ENCODE measurements at regions not wholly inside any gene's neighbourhood (a gene's known extent, or its start where the extent isn't known, plus 50 kb on each side); places are given as distances from the start of the nearest gene placed in this dataset.

DNA sequence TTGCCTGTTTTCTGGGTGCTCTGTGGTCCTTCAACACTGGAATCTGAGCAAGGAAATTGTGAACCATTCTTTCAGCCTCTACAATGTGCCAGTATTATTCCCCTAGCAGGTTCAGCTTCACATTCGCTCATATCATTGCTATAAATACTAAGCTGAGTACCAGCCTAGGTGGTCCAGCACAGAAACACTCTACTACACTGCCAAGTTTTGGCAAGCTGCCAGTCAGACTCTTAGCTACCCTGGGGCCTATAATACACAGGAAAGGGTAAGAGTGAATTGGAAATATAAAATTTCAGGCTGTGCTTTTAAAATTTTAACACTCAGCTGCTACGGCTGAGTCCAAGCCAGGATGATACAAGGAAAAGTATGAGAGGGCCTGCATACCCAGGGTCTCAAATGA lies 49.9 kb upstream of the PPP1R3A start:
- no peak for DNase-seq (ENCODE audit: low spot score)

Data from H4 (cell line).